ENCODE measurements at regions not wholly inside any gene's neighbourhood (a gene's known extent, or its start where the extent isn't known, plus 50 kb on each side); places are given as distances from the start of the nearest gene placed in this dataset.
A peak's percentile ranks its signal among the peaks of the same experiment; 100 is the strongest.

GRCh38 chr6:144697801-144698200, 412.7 kb downstream of the UTRN start:
- H3K4me3 ChIP-seq (ENCODE audit: low read depth, low read length), result no peak overlapping the region
- DNase-seq (ENCODE audit: low read depth), result no peak
- TF ChIP-seq CTCF (IDR thresholded peaks at IDR 0.05; ENCODE audit: insufficient read depth, low read depth, low read length), result no peak

GRCh38 chr6:144702781-144703180, 417.6 kb downstream of the UTRN start:
- DNase-seq (ENCODE audit: low read depth), result no peak
- H3K4me3 ChIP-seq (ENCODE audit: low read depth, low read length), result no peak overlapping the region
- no peak for TF ChIP-seq CTCF (IDR thresholded peaks at IDR 0.05; ENCODE audit: insufficient read depth, low read depth, low read length)

GRCh38 chr6:144710207-144710606, 425.1 kb downstream of the UTRN start:
- TF ChIP-seq CTCF (IDR thresholded peaks at IDR 0.05; ENCODE audit: insufficient read depth, low read depth, low read length), result no peak
- peak; percentile 76 for DNase-seq (ENCODE audit: low read depth)
- no peak overlapping the region for H3K4me3 ChIP-seq (ENCODE audit: low read depth, low read length)

- no peak overlapping the region for H3K4me3 ChIP-seq (ENCODE audit: low read depth, low read length)
- no peak for DNase-seq (ENCODE audit: low read depth)
- TF ChIP-seq CTCF (IDR thresholded peaks at IDR 0.05; ENCODE audit: insufficient read depth, low read depth, low read length), result no peak
These were observed 426.5 kb downstream of the UTRN start for GRCh38 chr6:144711661-144712060.

- peak; percentile 20 for DNase-seq (ENCODE audit: low read depth)
- TF ChIP-seq CTCF (IDR thresholded peaks at IDR 0.05; ENCODE audit: insufficient read depth, low read depth, low read length), result no peak
- H3K4me3 ChIP-seq (ENCODE audit: low read depth, low read length), result no peak overlapping the region
These were observed 427.4 kb downstream of the UTRN start for GRCh38 chr6:144712541-144712940.

- DNase-seq (ENCODE audit: low read depth), result peak; percentile 44
- no peak overlapping the region for H3K4me3 ChIP-seq (ENCODE audit: low read depth, low read length)
- TF ChIP-seq CTCF (IDR thresholded peaks at IDR 0.05; ENCODE audit: insufficient read depth, low read depth, low read length), result no peak
These were observed 429.0 kb downstream of the UTRN start for GRCh38 chr6:144714021-144714712.

GRCh38 chr6:144715344-144715743, 430.2 kb downstream of the UTRN start:
- no peak for TF ChIP-seq CTCF (IDR thresholded peaks at IDR 0.05; ENCODE audit: insufficient read depth, low read depth, low read length)
- H3K4me3 ChIP-seq (ENCODE audit: low read depth, low read length), result no peak overlapping the region
- DNase-seq (ENCODE audit: low read depth), result no peak

Data from fibroblast of villous mesenchyme (primary cell).